GM18511 (cell line): ENCODE measurements at regions not wholly inside any gene's neighbourhood (a gene's known extent, or its start where the extent isn't known, plus 50 kb on each side); places are given as distances from the start of the nearest gene placed in this dataset.

Experiments used
- ATAC-seq: cut with Tn5 transposase; IDR thresholded peaks from one replicate; pipeline ENCODE4 v1.9.1; 2021; ENCODE audit warnings: mild to moderate bottlenecking, moderate library complexity; ENCODE audit not compliant: unreplicated experiment

DNA sequence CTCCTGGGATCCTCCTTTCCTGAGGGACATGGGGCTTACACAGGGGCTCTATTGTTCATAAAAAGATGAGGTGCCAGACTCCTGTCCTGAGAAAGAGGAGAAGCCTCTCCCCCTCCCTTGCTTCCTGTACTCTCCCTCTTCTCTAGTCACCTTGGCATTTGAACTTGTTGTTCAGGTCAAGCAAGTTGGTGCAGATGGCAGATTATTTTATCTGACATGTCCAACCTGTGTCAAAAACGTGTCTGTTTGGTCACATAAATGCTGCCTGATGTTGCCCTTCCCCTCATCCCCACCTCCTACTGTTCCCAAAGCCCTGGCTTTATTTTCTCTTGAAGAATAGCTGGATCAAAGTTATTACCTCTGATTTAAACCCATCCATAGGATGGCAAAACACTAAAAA, 154.8 kb downstream of the TMX1 start:
- no peak for ATAC-seq

DNA sequence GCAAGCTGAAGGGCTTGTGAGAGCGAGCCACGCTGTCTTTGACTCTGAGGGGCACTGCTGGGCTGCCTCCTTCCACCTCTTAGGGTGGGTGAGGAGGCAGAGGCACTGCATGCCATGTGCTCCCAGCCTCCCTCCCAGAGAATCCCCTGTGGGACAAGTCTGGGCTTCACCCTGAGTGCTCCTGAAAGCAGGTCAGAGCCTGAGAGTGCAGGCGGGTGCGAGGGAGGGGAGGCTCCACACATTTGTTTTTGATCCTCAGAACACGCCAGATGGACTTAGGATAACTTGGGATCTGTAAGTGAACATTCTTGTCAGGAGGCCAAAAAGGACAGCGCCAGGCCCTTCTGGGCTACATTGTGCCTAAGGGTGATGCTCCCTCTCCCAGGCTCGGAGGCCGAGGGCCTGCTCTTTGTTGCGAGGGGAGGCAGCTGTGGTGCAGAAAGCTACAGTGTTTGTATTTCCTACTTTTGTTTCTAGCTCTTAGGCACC, 155.4 kb downstream of the TMX1 start:
- no peak for ATAC-seq

DNA sequence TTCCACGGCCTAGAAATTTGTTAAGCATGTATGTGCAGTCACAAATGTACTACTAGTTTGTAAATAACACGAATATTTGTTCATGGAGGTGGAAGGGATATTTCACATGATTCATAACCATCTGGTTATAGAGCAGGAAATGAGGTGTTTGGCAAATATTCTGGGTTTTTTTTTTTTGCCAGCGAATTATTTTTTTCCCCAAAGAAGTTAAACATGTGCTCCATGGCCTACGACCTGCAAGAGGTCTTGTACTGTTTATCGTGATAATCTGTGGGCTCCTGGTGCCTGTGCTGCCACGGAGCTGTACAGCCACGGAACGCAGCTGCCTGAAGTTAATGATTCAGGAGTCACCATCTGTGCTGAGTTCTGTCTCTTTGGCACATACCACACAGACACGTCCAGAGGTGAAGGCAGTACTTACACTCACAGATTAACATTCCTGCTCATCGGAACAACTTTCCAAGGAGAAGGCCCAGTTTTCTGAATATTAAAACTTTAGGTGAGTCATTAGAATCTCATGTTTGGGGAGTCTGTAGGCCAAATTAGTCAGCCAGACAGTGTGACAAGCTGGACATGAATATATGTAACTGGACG, 156.3 kb downstream of the TMX1 start:
- no peak for ATAC-seq

DNA sequence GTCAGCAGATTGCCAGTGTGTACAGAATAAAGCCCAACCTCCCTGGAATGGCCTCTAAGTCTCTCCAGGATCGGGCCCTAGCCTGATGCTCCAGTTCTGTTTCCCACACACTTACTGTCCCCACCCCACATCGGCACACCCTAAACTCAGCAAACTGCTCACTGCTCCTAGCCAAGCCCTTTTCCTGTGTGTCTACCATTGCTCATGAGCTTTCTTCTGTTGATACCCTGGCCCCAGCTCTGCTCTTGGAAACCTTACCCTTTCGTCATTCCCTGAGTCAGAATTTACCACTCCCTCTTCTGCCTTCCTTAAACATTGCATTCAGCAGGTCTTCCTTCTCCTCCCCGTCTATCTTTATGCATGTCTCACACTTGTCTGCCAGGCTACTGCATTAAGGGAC, 158.9 kb downstream of the TMX1 start:
- ATAC-seq: no peak

DNA sequence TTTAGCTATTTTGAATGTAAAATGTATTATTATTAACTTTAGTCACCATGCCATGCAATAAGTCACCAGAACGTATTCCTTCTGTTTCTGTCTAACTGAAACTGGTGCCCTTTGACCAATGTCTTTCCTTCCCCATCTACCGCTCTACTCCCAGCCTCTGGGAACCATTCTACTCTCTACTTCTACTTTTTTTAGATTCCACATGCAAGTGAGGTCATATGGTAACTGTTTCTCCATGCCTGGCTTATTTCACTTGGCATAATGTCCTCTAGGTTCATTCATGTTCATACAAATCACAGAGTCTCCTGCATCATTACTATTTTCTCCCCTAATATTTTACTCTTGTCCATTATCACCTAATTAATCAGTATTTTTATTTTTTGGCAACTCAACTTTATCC, 160.1 kb downstream of the TMX1 start:
- no peak for ATAC-seq

DNA sequence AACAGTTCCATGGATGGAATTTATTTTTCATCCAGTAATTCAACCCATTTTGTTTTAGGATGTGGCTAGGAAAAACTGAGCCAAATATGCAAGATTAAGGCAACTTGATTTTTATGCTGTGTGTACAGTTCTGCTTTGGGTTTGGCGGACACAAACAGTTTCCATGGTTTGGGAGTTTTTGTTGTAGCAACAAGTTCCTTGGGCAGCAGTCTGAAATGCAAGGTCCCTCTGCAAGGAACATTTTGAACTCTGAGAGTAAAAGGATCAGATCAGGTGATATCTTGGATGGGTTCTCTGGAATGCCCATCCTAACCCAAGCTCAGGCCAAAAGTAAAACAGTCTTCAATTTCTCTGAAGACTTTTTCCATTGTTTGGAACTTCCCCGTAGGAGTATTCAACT, 161.2 kb downstream of the TMX1 start:
- no peak for ATAC-seq

DNA sequence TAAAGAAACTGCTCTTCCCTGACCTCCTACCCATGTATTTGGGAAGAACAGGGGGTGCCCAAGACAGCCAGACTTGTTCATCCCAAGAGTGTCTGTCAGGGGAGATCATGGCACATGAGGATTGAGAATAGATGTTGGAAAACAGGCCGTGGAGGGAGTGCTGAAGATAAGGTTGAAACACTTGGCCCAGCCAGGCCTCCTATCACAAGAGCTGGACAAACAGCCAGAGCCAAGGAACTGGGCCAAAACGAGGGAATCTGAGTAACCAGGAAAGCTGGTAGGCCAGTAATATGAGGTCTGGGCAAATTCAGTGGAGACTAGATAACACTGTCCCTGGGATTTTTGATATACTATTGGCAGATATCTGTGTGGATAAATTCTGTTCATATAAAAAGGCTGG, 161.7 kb downstream of the TMX1 start:
- ATAC-seq: no peak

DNA sequence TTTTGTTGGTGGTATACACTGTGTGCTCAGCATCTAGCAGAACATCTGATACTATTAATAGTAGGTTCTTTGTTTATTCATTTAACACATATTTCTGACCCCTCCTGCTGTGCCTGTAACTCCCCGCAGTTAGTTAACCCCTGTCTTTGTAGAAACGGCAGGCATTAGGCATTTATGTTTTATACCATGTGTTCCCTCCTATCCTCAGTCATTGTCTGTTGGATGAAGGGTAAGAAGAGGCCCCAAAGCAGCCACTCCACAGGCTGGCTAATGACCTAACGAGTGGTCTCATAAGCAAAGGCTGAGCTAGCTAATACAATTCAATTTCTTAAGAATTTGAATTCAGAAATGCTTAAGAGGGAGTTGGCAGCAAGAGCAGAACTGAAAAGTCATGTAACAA, 170.8 kb downstream of the TMX1 start:
- ATAC-seq: no peak

DNA sequence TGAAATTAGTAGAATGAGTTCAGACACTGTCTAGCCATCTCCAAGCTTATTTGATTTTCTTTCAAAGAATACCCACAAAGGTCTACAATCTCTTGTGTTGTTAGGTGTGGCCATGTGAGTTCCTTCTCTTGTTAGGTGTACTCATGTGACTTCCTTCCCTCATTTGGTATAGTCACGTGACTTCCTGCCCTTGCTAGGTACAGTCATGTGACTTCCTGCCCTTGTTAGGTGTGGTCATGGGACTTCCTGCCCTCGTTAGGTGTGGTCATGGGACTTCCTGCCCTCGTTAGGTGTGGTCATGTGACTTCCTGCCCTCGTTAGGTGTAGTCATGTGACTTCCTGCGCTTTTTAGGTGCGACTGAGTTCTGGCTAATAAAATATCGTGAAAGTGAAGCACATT, 179.6 kb downstream of the TMX1 start:
- ATAC-seq: no peak

DNA sequence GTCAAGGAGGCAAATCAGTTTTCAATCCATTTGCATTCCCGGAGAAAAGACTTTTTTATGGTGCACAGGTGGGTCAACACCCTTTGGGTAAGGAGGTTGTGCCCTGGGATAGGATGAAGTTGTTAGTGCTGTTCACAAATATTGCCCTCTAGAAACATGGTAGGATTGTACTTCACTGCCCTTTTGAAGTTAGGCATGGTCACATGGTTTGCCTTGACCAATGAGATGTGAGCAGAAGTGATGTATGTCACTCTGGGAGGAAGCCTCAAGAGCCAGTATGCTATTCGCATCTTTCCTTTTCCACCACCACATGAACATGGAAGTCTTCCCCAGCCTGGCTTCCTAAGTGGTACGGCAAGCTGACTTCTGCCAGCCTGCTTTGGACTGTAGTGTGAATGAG, 182.7 kb downstream of the TMX1 start:
- no peak for ATAC-seq

DNA sequence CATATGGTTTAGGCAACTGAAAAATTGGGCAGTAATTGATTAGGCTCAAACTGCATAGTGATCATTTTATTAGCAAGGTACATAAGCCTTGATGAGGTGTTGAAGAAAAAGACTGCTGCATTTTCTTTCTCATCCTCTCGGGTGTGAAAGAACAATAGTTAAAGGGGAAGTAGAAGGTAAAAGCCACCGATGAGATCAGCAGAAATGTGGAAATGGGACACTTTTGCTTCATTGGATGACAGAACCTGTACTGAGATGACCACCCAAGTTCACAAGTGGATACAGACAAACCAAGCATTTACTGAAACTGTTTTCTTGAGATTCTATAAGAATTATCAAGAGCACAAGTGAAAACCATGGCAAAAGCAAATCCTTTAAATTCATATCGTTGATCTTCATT, 184.0 kb downstream of the TMX1 start:
- no peak for ATAC-seq

DNA sequence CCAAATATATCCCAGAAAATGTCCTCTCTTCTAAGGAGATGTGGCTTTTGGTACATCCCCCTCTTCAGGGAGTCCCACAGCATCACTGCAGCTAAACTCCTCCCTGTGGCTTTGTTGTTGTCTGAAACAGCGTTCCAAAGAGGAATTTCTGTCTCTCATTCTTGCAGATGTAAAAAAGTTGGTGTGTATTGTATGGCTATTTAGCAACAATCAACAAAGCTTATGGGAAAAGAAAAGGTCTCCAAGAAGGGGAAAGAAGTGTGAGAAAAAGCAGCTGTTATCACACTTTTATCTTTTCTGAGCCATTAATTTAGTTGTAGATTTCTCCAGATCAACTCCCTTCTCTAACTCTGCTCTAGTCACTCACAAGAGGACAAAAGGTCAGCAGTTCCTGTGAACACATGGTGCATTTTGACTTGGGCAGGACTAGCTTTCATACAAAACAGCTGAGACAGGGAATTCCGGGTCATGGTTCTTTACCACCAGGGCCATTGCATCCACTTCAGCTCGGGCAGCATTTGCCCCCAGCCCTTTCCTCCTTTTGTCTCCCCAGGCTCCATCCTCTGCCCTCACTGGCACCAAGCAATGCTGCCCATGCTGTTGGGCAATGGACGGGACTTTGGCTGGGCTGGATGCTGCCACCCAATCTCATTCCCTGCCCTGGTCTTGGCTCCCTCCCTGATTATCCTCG, 184.7 kb downstream of the TMX1 start:
- no peak for ATAC-seq

DNA sequence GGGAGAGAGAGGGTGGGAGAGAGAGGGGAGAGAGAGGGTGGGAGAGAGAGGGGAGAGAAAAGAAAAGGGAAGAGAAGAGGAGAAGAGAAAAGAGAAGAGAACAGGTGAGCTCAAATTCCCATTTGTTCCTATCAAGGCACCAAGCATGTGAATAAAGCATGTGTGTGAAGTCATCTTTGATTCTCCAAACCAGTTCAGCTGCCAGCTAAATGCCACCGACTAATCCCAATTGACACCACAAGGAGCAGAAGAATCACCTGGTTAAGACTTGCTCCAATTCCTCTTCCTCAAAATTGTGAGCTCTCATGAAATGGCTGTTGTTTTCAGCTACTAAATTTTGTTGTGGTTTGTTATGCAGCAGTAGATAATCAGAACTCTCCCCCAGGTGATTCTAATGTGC, 188.9 kb downstream of the TMX1 start:
- no peak for ATAC-seq

DNA sequence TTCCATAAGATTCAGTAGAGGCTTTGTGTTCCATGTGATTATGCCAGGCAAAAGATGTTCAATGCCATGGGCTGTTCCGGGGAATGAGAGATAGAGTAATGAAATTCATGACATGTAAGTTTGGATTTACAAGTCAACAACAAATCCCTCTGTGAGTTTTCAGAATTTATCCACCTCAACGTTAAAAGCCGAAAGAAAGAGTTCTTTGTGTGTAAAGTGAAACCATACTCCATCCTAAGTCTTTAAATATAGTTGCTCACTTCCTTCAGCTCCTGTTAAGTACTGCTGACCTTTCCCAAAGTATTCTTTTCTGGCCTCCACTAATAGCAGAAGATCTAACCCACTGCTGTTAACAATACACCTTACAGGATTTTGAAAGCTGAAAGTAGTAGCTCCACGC, 190.0 kb downstream of the TMX1 start:
- no peak for ATAC-seq

DNA sequence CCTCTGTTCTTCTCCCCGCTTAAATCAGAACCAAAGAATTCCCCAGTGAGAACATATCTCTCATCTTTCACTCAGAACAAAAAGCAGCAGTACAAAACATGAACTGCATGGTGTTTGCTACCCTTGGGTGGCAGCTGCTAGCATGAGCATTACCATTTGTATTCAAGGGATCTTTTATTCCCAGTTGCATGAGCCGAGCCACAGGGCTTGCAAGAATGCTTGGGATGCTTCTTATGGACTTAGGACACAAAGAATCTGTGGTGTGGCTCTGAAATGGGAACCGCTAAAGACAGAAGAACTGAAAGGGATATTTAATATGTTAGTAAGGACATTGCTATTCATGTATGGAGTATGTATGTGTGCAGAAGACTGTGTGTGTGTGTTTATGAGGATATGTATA, 190.6 kb downstream of the TMX1 start:
- no peak for ATAC-seq

DNA sequence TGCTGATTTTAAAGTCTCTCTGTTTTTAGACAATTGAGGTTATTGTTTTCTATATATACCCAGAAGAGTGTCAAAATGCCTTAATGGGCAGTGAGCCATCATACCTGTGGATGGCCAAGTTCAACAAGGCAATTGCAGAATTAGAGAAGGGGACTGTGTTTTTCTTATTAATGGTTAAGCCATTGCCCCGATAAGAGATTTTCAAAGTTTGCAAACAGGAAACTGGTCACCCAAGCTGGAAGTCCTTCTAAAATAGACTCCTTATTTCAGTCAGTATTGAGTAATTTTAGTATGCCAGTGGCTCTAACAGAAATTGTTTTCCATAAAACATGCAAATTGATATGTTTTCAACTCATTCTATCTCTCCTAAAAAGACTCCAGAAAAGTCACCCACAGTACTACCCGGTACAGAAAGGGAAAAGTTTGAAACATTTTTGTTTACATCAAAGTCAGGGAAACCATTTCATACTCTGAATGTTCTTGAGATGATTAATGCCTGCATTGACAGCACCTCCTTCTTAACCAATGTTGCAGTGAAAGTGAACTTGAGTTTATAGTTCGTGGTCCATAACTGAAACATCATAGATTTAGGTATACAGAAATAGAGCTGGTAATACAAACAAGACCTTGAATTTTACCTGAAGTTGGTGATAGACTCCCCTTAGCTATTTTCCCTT, 191.1 kb downstream of the TMX1 start:
- peak; percentile 69 for ATAC-seq

DNA sequence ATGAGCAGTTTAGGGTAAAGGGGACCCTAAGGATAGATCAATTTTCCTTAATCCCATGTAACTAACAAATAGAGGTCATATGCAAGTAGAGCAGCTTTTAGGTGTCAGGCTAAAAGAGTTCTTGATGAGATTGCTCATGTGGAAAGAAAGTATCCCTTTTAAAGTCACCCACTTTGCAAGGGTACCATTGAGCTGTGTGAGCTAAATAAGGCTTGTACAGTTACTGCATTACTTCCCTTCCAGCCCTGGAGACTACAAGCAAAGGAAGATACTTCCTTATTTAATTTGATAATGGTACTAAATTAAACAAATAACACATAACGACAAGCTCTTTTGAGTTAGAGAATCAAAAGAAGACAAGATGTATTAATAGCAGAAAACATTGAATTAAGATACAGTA, 191.7 kb downstream of the TMX1 start:
- ATAC-seq: no peak

DNA sequence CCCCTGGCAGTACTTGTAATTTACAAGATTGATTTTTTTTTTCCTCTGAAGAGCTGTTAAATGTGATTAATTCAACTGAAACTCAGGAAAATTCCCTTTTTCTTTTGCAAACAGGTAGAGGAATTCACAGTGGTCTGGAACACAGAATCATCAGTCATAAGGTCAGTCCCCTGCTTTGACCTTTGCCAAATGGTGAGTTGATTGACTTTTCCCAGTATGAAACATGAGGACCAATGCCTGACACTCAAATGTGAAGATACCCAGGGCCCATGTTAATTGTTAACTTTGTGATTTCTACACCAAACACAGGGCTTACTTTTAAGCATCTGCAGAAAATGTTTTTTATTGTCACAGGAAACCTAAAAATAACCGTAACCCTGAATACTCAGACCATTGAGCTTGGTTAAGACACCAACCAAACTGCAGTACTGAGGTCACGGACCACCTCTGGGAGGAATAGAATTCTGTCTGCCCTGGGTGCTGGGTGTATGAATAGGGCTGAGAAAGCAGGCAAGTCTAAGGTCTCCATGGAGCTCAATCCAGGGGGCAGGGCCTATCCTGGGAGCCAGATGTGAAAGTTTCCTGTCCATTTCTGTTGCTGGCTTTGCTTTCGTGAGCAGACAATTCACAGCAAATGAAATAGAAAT, 192.4 kb downstream of the TMX1 start:
- ATAC-seq: peak; percentile 54

DNA sequence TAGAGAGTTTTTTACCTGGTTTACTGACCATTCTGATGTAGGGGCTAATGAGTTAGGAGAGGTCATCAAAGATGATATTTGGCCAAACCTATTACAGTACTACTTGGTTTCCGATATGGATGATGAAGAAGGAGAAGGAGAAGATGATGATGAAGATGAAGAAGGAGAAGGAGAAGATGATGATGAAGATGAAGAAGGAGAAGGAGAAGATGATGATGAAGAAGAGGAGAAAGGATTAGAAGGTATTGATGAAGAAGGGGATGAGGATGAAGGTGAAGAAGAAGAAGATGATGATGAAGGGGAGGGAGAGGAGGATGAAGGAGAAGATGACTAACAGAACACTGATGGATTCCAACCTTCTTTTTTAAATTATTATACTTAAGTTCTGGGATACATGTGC, 196.6 kb downstream of the TMX1 start:
- ATAC-seq: no peak

DNA sequence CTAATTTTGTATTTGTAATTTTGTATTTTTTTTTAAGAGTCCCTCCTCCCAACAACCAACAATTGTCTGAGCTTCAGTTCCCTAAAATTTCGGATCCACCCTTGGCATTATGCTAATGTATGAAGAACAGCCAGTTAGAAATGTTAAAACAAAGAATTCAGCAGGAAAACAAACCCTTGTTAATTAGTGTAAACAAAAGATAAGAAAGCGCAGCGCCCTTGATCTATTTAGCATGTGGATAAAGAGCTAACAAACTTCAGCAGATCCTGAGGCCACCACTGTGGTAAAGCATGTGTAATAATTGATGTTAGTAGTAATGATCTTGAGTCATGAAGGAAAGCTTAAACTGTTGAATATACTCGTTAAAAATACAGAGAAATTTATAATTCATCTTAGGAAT, 199.8 kb downstream of the TMX1 start:
- ATAC-seq: no peak

DNA sequence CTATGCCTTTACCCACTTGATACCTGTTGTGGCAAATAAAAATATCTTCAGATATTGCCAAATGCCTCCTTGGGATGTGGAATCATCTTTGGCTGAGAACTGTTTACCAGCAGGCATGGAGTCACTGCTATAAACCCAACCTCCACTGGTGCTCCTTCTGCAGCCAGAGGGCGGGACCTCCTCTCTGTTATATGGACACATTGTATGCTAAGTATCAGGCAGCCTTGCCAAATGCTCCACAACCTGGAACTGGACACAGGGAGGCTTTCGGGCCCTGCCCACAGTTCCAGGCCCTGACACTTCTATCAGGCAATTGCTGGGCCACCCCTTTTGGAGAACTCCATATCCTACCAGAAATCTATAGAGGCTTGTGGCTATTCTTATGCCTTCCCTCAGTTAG, 201.0 kb downstream of the TMX1 start:
- no peak for ATAC-seq
